NCI-H2171 treated with DMSO at 0.1 percent for 48 hours (cell line): ENCODE measurements at regions not wholly inside any gene's neighbourhood (a gene's known extent, or its start where the extent isn't known, plus 50 kb on each side); places are given as distances from the start of the nearest gene placed in this dataset.
"Not testable (repeated sequence)": the region's sequence is repeated elsewhere in the genome, so short reads cannot be mapped to it uniquely, and the experiment has no call there.

Experiments used
- DNase-seq: peaks from one replicate; lab custom pipeline; 2025; lab: John Stamatoyannopoulos, UW

DNA sequence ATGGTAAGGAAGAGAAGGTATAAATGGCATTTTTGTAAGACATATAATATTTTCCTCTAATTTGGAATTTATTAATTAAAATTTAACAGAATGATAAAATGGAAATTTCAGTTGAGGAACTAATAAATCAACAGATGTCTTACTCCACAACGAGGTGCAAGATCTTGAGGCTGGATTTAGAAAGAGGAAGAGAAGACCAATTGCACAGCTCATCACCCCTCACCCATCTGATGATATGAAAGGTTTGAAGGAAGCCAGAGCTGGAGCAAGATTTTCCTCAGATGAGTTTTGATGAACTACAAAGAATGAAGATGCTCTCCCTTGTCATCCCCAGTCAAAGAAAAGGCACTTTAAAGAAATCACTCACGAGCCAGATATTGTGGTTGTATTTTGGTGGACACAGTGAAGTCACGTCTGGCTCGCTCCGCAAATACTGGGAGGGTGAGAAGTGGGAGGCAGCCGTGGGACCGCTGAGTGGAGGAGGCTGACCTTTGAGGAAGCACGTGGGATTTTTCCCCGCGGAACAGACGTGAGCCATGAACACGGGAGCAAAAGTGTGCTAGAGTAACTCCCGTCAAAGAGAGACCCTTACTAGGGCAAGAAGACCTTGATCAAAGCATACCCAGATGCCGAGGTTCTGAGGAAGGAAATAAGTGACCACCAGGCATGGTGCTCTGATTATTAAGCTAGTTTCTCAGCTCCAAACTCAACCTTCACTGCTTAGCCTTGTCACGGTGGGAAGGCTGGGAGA lies 511.4 kb downstream of the RNF144A start:
- no peak for DNase-seq

DNA sequence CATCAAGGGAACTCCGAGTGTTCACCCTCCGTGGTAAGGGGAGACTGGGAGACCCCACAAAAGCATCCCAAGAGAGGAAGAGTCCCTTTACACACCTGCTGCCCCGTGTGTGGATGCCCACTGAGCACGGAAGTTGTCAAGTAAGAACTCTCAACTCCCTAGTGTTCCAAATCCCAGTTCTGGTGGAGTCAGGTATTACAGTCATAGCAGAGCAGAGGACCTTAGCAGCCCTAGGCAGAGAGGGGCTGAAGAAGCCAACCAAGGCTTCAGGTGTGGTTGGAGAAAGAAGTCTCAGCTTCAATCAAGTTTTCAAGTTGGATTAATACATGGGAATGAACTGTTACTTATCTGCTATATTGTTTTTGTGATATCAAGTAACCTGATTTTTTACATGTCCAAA lies 512.5 kb downstream of the RNF144A start:
- DNase-seq: no peak

DNA sequence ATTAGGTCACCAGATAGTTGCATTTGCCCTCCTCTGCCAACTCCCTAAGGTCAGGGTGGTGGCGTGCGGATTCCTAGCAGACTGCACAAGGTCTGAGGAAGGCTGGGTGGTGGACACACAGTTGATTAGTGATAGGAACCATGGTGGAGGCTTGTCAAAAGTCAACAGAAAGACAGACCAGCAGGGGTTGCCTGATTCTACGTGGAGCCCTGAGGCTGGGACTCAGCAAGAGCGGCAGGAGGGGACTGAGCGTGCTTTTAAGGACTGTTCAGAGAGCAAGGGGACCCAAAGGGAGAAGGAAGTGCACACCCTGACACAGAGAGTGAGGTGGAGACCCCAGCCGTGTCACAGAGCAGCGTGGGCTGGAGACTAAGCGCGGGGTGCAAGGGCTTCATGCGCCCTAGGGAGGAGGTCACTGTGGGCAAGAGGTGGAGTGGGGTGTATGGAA lies 513.2 kb downstream of the RNF144A start:
- no peak for DNase-seq

DNA sequence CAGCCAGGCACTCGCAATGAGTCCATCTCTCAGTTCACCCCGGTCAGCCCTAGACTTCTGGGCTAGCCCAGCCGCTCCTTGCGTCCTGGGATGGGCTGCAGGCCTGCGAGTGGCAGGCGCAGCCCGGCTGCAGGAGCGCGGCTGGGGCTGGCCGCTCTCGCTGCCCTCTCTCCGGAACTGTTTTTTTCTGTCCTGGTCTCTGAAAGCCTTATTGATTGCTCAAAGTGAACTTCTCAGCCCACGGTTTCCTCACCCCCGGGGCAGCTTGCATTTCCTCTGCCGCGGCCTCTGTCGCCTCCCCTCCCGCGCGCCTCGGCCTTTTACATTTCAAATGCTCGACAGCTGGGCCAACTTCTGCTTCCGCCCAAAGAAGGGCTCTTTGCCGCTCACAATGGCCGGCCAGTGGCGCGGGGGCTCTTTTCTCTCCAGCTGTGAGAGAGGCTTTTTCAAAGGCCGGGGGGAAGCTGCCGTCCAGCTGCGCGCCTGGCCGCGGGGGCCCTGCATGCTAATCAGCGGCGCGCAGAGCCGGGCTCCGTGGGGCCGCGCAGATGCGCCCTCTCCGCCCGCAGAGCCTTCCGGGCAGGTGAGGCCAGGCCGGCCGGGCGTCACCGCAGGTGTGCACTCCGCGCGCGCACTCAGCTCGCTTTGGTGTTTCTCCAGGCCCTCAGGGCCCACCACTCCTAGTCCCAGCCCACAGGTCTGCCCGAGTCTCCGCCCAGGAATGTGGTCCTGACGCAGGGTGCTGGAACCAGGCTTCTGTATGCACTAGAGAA lies 513.8 kb downstream of the RNF144A start:
- DNase-seq: no peak

DNA sequence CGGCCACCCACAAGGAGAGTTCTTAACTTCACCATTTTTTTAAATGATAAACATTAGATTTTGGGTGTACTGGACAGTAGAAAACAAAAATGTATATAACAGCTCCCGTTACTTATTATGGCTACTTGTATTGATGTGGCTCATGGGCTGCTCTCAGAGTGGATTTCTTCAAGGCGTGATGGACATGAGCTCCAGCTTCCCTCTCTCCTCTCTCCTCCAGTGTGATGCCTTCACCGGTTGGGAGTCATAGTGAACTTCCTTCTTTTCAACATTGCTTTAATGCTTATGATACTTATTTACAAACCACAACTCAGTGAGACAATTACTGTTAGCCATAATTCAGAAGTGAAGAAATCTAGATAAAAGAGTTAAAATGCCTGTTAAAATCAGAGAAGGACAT lies 515.2 kb downstream of the RNF144A start:
- no peak for DNase-seq

DNA sequence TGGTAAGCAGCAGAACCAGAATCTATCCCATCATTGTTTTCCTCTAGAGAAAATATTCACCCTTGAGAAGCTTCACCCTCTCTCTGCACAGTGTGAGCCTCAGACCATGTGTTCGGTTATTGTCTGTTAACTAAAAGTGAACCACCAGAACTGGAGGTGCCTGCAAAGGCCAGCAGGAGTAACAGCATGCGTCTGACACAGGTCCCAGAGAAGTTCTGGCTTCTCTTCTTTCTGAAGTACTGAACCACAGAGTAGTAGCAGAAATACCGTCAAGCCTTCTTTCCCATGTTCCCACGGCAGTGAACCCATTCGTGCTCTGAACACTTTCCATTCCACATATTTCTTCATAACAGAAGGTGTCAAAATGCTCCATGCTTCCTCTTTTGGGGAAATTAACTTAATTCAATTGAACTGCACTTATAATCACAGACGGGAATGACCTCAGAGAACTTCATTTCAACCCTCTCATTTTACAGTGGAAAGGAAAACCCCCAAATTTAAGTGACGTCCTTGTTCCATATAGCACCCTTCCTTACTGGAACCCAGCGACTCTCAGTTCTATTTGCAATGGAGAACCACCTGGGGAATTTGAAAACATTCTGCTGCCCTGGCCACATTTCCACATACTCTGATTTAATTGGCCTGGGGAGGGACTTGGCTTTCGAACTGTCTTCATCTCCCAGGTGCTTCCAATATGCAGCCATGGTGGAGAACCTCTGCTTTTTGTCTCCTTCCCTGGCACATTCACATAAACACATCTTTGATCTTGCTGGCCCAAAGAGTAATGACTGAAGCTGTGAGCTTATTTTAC lies 519.1 kb downstream of the RNF144A start:
- DNase-seq: peak; percentile 44

DNA sequence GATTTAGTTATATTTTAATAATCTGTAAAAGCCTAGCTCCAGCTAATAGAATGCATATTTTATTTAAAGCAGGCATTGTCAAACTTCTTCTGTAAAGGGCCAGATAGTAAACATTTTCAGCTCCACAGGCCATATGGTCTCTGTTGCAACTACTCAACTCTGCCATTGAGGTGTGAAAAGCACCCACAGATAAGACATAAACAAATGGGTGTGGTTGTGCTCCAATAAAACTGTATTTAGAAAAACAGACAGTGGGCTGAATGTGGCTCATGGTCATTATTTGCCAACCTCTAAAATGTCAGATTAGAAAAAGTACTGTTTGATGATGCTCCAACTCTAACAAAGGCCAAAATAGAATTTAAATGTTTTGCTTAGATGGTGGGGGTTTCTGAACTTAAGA lies 519.9 kb downstream of the RNF144A start:
- DNase-seq: peak; percentile 82

DNA sequence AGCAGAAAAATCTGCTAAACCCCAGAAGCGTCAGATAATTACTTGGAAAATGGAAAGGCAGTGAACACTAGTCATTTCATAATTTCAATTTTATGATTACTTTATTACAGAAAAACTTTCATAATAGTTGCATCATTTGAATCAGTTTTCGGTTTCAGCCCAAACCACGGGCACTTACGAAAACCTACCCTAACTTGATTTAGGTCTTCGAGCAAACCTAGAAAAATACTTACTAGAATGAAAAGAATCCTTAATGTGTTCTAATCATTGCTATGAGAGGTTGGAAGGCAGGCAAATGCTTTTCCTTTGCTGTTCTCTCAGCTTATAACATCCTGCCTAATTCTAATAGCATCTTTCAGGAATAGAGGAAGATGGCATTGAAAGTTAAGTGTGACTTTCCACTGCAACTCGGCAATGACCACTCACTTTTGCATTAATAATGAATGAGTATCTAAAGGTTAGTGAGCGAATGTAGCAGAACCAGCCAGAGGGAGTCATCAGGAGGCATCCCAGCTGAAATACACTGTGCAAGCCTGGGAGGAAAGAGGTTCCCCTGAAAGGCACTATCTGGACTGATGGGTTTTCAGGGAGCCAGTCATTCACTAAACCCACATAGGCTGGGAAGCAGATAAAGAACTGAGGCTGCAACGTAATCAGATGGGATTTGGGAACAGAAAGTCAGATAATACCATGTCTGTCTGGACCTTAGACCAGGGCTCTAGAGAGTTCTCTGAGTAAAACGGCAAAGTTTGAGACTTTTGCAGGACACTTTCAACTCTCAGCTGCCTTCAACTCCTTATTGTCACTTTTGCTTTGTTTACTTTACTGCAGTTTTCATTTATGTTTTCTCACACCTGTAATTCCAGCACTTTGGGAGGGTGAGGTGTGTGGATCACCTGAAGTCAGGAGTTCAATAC lies 520.8 kb downstream of the RNF144A start:
- DNase-seq: no peak

DNA sequence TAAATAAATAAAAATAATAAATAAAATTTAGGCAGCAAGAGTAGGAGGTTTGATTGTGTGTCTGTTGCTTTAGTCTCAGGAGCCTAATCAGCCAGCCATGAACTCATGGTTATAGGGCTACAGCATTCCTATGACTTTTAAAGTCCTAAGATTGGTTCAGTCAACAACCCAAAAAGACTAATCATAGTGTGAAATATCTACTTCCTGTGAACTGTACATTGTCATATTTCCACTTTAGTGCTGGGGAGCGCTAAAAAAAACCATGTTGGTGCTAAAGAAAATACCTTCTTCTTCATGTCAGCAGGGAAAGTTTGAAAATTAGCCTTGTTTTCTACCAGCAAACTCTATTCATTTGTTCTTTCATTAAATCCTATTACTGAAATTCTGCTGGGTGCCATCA lies 521.6 kb downstream of the RNF144A start:
- DNase-seq: no peak

DNA sequence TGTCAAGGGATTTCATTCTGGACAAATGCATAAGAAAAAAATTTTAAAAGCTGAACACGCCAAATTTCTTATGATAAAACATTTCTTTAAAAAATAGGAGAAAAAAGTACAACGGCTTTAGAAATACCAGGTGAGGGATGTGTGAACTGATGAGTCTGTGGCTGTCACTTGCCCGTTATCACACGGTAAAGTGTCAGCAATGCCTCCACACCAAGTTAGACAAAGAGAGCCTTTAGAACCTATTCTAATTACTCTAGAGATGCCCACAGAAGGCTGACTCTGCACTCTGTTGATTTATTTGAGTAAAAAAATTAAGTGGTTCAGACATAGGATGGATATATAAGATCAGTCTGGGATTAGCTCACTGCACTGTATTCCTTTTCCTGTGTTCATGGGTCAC lies 523.8 kb downstream of the RNF144A start:
- DNase-seq: no peak

DNA sequence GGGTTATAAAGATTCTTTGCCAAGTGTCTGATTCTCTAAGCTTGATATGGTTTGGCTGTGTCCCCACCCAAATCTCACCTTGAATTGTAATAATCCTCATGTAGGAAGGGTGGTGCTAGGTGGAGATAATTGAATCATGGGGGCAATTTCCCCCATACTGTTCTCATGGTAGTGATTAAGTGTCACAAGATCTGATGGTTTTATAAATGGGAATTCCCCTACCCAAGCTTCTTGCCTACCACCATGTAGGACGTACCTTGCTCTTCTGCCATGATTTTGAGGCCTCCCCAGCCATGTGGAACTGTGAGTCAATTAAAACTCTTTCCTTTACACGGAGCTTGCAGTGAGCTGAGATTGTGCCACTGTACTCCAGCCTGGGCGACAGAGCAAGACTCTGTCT lies 524.6 kb downstream of the RNF144A start:
- DNase-seq: not testable (repeated sequence)

DNA sequence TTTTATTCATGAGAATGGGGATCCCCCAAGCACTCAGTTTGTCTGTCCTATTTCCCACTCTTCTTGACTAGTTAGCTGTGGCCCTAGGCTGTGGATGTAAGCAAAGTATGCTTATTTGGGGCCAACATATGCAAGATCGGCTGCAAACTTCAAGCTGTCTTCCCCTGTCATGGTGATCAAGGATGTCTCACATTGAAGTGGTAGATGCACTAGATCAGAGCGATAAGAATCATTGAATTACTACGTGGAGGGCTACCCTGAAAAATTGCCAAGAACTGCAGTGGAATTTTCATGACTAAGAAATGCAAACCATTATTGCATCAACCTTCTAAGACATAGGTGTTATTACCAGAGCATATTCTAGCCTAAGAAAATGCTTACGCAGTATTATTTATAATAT lies 527.4 kb downstream of the RNF144A start:
- no peak for DNase-seq

DNA sequence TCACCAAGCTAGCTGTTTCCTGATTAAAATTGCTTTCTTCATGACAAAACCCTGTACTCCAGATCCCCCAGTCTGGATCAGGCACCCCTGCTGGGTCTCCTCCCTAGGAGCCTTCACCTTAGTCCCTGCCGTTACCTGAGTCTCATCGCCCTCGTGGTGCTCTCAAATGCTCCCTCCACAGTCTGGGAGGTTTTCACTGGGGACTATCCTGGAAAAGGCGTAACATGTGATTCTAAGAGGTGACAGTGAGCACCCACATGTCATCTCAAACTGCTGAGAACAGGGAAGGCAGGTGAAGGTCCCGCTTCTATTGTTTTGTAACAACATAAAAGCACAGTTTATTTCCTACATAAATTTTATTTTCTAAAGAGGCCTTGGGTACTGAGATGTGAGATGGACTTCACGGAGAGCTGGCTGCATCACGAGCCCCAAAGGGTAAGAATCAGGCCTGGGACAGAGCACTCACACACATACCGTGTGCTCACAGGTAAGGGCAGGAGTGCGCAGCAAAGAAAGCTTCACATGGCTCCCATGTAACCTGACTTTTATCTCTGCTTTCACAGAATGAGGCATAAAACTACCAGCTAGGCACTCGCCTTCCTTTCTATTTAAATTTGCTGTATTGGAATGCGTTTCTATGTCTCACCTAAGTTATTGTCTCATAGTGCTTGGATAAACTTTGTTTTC lies 531.5 kb downstream of the RNF144A start:
- DNase-seq: no peak

DNA sequence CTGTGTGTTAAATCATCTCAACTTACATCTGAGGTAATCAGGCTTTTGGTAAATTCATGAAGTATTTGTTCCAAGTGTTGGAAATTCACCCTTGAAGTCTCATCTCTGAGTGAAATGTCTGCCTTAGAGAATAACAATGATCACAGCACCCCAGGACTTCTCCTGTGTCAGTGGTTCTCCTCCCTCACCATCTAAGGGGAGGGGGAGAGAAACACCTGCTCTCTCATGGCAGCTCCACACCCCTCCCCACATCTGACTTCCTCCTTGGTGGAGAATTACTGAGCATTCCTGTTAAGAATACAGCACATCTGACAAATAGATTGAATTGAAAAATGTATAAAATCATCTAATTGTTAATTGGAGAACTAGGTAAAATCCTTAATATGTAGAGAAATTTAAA lies 532.1 kb downstream of the RNF144A start:
- peak; percentile 39 for DNase-seq

DNA sequence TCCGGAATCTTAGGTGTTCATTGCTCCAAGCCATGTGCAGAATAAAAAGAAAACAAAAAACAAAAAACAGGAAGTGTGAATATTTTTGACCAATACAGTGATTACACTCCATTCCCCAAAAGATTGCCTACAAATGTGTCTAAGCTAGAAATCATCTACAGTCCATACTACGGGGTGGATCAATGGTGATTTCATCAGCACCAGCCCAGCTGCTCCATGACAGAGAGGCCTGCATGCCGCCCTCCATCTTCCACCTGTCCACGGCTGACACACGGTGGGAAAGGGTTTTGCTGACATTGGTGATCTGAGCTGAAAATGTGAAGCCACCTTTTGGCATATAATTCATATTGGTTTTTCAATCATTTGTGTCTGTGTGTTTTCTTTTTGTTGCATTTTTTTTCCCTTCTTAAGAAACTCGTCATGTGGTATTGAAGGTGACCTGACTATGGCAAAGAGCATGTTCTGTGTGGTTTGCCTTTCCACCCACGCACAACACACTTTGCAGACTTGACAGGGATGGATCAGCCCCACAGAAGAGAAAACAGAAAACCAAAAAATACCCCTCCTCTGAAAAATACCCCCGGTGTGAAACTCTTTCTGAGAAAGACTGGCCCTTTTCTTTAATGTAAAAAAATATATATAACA lies 533.1 kb downstream of the RNF144A start:
- DNase-seq: no peak

DNA sequence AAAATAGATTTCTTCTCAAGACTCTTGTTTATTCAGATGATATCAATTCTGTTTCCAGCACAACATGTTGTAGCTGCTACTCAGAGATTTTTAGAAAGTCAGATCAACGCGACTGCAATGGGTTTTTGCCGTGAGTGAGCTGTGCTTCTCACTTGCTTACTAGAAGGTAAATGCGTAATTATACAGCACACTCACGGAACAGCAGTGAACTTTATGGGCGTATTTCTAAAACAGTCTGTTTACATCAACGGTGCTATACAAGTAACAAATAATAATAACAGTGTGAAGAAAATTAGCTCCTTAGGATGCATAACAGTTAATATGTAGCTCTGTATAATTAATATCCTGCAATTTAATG lies 533.6 kb downstream of the RNF144A start:
- no peak for DNase-seq

DNA sequence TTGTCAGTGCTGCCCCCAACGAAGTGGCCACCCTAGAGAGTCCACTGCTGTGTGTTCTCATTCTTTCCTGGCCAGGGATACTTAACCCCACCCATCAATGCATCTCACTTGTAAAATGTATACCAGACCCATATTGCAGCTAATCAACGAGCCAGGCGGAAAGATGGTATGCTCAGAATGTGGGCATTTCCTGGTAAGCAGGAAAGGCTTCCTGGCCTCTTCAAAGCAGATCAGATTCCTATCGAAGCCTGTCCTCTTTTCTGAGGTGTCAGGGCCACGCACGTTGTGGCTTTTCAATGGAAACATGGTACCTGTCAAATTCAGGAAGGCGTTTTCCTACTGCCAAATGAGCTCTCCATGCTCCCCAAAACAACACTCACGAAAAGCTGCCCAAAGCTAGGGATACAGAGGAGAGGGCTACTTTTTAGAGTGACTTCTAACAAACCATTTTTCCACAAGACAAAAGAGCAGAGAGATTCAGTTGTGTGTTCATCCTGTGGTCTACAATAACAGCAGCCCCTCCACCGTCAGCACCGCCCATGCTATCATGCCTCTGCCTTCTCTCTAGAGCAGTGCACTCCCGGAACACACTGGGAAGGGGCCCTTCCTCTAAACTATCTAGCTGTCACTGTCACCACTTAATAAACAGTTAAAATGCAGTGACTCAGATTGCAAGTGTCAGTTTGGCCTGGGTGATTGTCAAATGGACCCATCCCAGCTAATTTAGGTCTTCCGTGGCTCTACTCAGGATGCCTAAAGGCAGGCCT lies 535.1 kb downstream of the RNF144A start:
- no peak for DNase-seq

DNA sequence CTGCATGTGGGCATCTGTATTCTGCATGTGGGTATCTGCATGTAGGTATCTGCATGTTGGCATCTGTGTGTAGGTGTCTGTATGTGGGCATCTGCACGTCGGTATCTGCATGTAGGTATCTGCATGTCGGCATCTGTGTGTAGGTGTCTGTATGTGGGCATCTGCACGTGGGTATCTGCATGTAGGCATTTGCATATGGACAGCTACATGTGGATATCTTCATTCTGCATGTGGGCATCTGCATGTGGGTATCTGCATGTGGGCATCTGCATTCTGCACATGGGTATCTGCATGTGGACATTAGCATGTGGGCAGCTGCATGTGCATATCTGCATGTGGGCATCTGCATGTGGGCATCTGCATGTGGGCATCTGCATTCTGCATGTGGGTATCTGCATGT lies 537.4 kb downstream of the RNF144A start:
- DNase-seq: no peak

DNA sequence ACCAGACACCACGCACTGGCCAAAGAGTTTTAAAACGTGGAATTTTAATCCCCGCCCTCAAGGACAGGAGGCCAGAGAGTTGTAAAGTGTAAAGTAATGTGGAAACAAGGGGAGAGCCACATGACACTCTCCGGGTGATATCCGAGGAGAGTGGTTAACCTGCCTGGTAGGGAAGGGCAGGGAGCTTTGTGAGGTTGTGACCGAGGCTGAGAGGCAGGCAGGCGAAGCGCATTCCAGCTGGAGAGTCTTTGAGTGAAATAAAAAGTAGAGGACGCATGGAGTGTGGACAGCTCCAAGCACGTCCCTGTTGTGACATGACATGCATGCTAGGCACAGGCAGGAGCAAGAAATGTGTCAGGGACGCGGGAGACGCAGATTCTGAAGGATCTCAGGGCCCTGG lies 539.5 kb downstream of the RNF144A start:
- DNase-seq: no peak

DNA sequence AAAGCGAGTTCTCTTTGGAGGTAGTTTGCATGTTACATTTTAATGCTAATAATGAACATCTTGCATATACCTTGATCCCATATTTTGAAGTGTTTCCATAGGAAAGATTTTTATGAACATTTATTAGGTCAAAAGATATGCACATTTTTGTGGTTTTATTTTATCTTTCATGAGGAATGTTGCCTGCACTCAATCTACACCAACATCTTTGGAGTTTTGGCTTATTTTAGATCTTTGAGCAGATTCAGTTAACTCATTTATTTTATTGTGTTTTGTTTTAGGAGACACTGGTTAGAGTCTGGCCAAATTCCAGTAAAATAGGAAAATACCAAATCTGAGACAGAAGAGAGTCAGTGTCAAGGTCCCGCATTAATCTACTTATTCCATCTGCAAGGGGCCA lies 540.9 kb downstream of the RNF144A start:
- DNase-seq: no peak
